ENCODE measurements at regions not wholly inside any gene's neighbourhood (a gene's known extent, or its start where the extent isn't known, plus 50 kb on each side); places are given as distances from the start of the nearest gene placed in this dataset.

- Mint-ChIP-seq H3K4me1 (ENCODE audit: unreplicated experiment) (no peaks in the 10 kb centered on the region), H3K36me3 (ENCODE audit: low read depth, unreplicated experiment) (no peaks in the 10 kb centered on the region), H3K4me3 (ENCODE audit: unreplicated experiment) (no peak overlapping the region), H3K27me3 (ENCODE audit: unreplicated experiment) (peaks cover 5% of the 10 kb centered on the region), H3K9me3 (ENCODE audit: unreplicated experiment) (no peaks in the 10 kb centered on the region), H3K27ac (ENCODE audit: unreplicated experiment) (no peak overlapping the region)
- DNase-seq (ENCODE audit: low spot score): no peak
- TF ChIP-seq, protein P1, sequence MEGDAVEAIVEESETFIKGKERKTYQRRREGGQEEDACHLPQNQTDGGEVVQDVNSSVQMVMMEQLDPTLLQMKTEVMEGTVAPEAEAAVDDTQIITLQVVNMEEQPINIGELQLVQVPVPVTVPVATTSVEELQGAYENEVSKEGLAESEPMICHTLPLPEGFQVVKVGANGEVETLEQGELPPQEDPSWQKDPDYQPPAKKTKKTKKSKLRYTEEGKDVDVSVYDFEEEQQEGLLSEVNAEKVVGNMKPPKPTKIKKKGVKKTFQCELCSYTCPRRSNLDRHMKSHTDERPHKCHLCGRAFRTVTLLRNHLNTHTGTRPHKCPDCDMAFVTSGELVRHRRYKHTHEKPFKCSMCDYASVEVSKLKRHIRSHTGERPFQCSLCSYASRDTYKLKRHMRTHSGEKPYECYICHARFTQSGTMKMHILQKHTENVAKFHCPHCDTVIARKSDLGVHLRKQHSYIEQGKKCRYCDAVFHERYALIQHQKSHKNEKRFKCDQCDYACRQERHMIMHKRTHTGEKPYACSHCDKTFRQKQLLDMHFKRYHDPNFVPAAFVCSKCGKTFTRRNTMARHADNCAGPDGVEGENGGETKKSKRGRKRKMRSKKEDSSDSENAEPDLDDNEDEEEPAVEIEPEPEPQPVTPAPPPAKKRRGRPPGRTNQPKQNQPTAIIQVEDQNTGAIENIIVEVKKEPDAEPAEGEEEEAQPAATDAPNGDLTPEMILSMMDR (IDR thresholded peaks at IDR 0.05; ENCODE audit: unreplicated experiment): no peak
These were observed 105.3 kb upstream of the COL5A1 start for GRCh38 chr9:134536101-134536900.

- Mint-ChIP-seq H3K27me3 (ENCODE audit: unreplicated experiment) (peaks cover 2% of the 10 kb centered on the region), H3K4me1 (ENCODE audit: unreplicated experiment) (no peaks in the 10 kb centered on the region), H3K27ac (ENCODE audit: unreplicated experiment) (no peak overlapping the region), H3K36me3 (ENCODE audit: low read depth, unreplicated experiment) (no peaks in the 10 kb centered on the region), H3K4me3 (ENCODE audit: unreplicated experiment) (no peak overlapping the region), H3K9me3 (ENCODE audit: unreplicated experiment) (no peaks in the 10 kb centered on the region)
- TF ChIP-seq, protein P1 (IDR thresholded peaks at IDR 0.05; ENCODE audit: unreplicated experiment): no peak
- no peak for DNase-seq (ENCODE audit: low spot score)
These were observed 104.7 kb upstream of the COL5A1 start for GRCh38 chr9:134536931-134537330.

DNA sequence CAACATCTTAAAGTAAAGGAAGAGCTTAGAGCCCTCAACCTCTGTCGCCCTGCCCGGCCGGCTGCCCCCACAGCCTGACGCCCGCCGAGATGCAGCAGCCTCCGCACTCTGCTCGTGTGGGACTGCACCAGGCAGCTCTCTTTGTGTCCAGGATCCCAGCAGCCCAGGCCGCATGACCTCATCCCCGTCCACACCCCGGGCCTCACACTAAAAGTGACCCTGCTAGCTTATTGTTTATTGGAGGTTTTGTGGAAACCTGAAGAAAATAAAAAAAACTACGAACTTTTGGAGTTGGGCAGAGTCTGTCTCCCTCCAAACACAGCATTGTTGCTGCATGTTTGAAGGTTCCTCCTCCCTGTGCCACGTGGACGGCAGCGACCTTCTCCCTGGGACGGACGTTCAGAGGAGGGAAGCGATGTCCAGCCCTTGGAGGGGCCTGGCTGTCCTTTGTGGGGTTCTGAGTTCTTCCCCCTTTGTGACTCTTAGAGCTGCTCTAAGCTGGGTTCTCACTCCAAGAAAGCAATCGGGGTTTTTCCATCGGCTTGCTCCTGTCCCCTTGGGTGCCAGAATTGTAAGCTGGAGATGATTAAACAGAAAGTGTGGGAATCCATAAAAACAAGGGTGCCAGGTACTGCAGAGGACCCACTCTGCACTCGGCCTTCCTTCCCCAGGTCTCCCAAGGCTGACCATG is 103.5 kb upstream of the COL5A1 start:
- H3K27me3 Mint-ChIP-seq (ENCODE audit: unreplicated experiment): no peaks in the 10 kb centered on the region
- TF ChIP-seq, protein P1 (IDR thresholded peaks at IDR 0.05; ENCODE audit: unreplicated experiment): no peak
- no peaks in the 10 kb centered on the region for H3K4me1 Mint-ChIP-seq (ENCODE audit: unreplicated experiment)
- DNase-seq (ENCODE audit: low spot score): no peak
- no peaks in the 10 kb centered on the region for H3K36me3 Mint-ChIP-seq (ENCODE audit: low read depth, unreplicated experiment)
- no peaks in the 10 kb centered on the region for H3K9me3 Mint-ChIP-seq (ENCODE audit: unreplicated experiment)
- no peak overlapping the region for H3K4me3 Mint-ChIP-seq (ENCODE audit: unreplicated experiment)
- no peak overlapping the region for H3K27ac Mint-ChIP-seq (ENCODE audit: unreplicated experiment)

DNA sequence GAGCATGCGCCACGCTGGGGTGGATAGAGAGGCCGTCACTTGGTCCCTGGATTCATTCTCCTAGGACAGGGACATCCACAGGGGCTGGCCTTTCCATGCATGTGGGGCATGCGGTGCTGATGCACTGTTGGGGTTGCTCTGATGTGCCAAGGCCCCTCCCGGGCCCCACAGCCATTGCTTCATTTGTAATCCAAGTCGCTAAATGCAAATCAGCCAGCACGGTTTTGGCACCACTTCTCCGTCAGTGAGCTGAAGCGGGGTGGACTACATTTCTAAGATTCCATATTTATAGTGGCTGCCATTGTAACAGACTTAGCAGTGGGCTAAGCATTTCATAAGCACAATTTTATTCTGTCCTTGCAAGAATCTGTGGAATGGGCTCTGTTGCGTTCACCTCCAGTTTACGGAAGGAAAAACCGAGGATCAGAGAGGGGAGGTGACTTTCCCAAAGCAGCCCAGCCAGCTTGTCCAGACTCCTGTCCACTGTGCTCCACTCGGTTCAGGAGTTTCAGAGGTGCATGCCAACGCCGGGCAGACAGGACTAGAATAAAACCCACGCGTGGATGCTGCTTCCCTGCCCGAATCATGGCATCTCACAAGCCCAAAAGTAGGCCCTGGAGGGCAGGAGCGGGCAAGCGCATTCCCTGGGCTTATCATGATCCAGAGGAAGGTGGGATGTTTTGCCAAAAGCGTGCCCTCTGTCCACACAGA is 102.6 kb upstream of the COL5A1 start:
- DNase-seq (ENCODE audit: low spot score): no peak
- Mint-ChIP-seq H3K36me3 (ENCODE audit: low read depth, unreplicated experiment) (no peaks in the 10 kb centered on the region), H3K27ac (ENCODE audit: unreplicated experiment) (no peak overlapping the region), H3K4me3 (ENCODE audit: unreplicated experiment) (no peak overlapping the region), H3K4me1 (ENCODE audit: unreplicated experiment) (no peaks in the 10 kb centered on the region), H3K27me3 (ENCODE audit: unreplicated experiment) (no peaks in the 10 kb centered on the region), H3K9me3 (ENCODE audit: unreplicated experiment) (no peaks in the 10 kb centered on the region)
- TF ChIP-seq, protein P1 (IDR thresholded peaks at IDR 0.05; ENCODE audit: unreplicated experiment): no peak
